ENCODE measurements at regions not wholly inside any gene's neighbourhood (a gene's known extent, or its start where the extent isn't known, plus 50 kb on each side); places are given as distances from the start of the nearest gene placed in this dataset.

- H3K4me3 Mint-ChIP-seq (ENCODE audit: unreplicated experiment) = no peak overlapping the region
- H3K4me1 Mint-ChIP-seq (ENCODE audit: unreplicated experiment) = peaks cover 5% of the 10 kb centered on the region
- no peaks in the 10 kb centered on the region for H3K9me3 Mint-ChIP-seq (ENCODE audit: unreplicated experiment)
- no peaks in the 10 kb centered on the region for H3K27me3 Mint-ChIP-seq (ENCODE audit: unreplicated experiment)
- no peaks in the 10 kb centered on the region for H3K36me3 Mint-ChIP-seq (ENCODE audit: low read depth, unreplicated experiment)
- no peak for TF ChIP-seq CTCF (IDR thresholded peaks at IDR 0.05; ENCODE audit: unreplicated experiment)
- H3K27ac Mint-ChIP-seq (ENCODE audit: unreplicated experiment) = no peak overlapping the region
- no peak for DNase-seq (ENCODE audit: low spot score)
These were observed 368.0 kb upstream of the PRMT6 start for GRCh38 chr1:106688446-106688845.

GRCh38 chr1:106698660-106699059, 357.8 kb upstream of the PRMT6 start:
- Mint-ChIP-seq H3K27me3 (ENCODE audit: unreplicated experiment) (no peaks in the 10 kb centered on the region), H3K9me3 (ENCODE audit: unreplicated experiment) (no peaks in the 10 kb centered on the region), H3K27ac (ENCODE audit: unreplicated experiment) (no peak overlapping the region), H3K36me3 (ENCODE audit: low read depth, unreplicated experiment) (no peaks in the 10 kb centered on the region), H3K4me1 (ENCODE audit: unreplicated experiment) (no peaks in the 10 kb centered on the region), H3K4me3 (ENCODE audit: unreplicated experiment) (no peak overlapping the region)
- no peak for DNase-seq (ENCODE audit: low spot score)
- TF ChIP-seq CTCF (IDR thresholded peaks at IDR 0.05; ENCODE audit: unreplicated experiment) = no peak

- DNase-seq (ENCODE audit: low spot score) = no peak
- no peak for TF ChIP-seq CTCF (IDR thresholded peaks at IDR 0.05; ENCODE audit: unreplicated experiment)
- H3K27me3 Mint-ChIP-seq (ENCODE audit: unreplicated experiment) = no peaks in the 10 kb centered on the region
- no peaks in the 10 kb centered on the region for H3K36me3 Mint-ChIP-seq (ENCODE audit: low read depth, unreplicated experiment)
- no peaks in the 10 kb centered on the region for H3K9me3 Mint-ChIP-seq (ENCODE audit: unreplicated experiment)
- no peaks in the 10 kb centered on the region for H3K4me1 Mint-ChIP-seq (ENCODE audit: unreplicated experiment)
- H3K27ac Mint-ChIP-seq (ENCODE audit: unreplicated experiment) = no peak overlapping the region
- H3K4me3 Mint-ChIP-seq (ENCODE audit: unreplicated experiment) = no peak overlapping the region
These were observed 357.0 kb upstream of the PRMT6 start for GRCh38 chr1:106699433-106699832.

GRCh38 chr1:106700211-106700610, 356.3 kb upstream of the PRMT6 start:
- no peak for DNase-seq (ENCODE audit: low spot score)
- H3K4me3 Mint-ChIP-seq (ENCODE audit: unreplicated experiment) = no peak overlapping the region
- H3K36me3 Mint-ChIP-seq (ENCODE audit: low read depth, unreplicated experiment) = no peaks in the 10 kb centered on the region
- H3K4me1 Mint-ChIP-seq (ENCODE audit: unreplicated experiment) = no peaks in the 10 kb centered on the region
- H3K9me3 Mint-ChIP-seq (ENCODE audit: unreplicated experiment) = no peaks in the 10 kb centered on the region
- TF ChIP-seq CTCF (IDR thresholded peaks at IDR 0.05; ENCODE audit: unreplicated experiment) = no peak
- no peaks in the 10 kb centered on the region for H3K27me3 Mint-ChIP-seq (ENCODE audit: unreplicated experiment)
- no peak overlapping the region for H3K27ac Mint-ChIP-seq (ENCODE audit: unreplicated experiment)

GRCh38 chr1:106705971-106706370, 350.5 kb upstream of the PRMT6 start:
- Mint-ChIP-seq H3K27me3 (ENCODE audit: unreplicated experiment) (no peaks in the 10 kb centered on the region), H3K4me3 (ENCODE audit: unreplicated experiment) (no peak overlapping the region), H3K36me3 (ENCODE audit: low read depth, unreplicated experiment) (no peaks in the 10 kb centered on the region), H3K9me3 (ENCODE audit: unreplicated experiment) (no peaks in the 10 kb centered on the region), H3K27ac (ENCODE audit: unreplicated experiment) (no peak overlapping the region), H3K4me1 (ENCODE audit: unreplicated experiment) (no peaks in the 10 kb centered on the region)
- no peak for DNase-seq (ENCODE audit: low spot score)
- no peak for TF ChIP-seq CTCF (IDR thresholded peaks at IDR 0.05; ENCODE audit: unreplicated experiment)
